B cell (primary cell): ENCODE measurements at regions not wholly inside any gene's neighbourhood (a gene's known extent, or its start where the extent isn't known, plus 50 kb on each side); places are given as distances from the start of the nearest gene placed in this dataset.

Experiments used
- EZH2 ChIP-seq: IDR thresholded peaks from 2 replicates; pipeline ENCODE4 v1.6.1; 2012; ENCODE audit warnings: borderline replicate concordance, low read depth, mild to moderate bottlenecking, moderate library complexity, low read length; ENCODE audit not compliant: insufficient read depth, poor library complexity, severe bottlenecking
- TF ChIP-seq, protein P1 (sequence below): fragments of 200-600 bp; IDR thresholded peaks from one replicate; pipeline ENCODE4 v1.8.0; 2022; ENCODE audit warnings: antibody characterized with exemption, mild to moderate bottlenecking

DNA sequence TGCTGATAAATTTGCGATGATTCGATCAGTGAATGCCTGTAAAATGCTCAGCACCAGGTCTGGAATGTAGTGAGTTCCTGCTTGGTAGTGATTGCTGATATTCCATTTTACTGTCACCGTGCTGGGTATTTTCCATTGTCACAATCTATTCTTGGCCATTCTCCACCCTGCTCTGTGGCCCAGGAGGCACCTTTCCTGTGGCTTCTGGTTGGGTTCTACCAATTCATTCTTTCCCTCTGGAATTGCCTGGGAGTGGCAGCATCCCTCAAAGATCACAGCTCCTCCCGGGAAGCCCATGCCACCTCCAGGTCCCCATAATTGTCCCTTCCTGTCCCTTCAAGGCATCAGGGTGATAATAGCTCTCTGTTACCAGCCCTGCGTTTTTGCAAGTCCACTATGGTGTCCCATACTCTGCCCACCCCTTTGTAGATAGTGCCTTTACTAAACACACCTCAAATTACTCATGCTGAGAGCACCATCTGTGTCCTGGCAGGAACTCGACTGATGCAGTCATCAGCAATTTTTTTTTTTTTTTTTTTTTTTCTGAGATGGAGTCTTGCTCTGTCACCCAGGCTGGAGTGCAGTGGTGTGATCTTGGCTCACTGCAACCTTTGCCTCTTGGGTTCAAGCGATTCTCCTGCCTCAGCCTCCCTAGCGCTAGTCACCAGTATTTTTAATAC is 177.8 kb upstream of the PROK2 start:
- TF ChIP-seq, protein P1, sequence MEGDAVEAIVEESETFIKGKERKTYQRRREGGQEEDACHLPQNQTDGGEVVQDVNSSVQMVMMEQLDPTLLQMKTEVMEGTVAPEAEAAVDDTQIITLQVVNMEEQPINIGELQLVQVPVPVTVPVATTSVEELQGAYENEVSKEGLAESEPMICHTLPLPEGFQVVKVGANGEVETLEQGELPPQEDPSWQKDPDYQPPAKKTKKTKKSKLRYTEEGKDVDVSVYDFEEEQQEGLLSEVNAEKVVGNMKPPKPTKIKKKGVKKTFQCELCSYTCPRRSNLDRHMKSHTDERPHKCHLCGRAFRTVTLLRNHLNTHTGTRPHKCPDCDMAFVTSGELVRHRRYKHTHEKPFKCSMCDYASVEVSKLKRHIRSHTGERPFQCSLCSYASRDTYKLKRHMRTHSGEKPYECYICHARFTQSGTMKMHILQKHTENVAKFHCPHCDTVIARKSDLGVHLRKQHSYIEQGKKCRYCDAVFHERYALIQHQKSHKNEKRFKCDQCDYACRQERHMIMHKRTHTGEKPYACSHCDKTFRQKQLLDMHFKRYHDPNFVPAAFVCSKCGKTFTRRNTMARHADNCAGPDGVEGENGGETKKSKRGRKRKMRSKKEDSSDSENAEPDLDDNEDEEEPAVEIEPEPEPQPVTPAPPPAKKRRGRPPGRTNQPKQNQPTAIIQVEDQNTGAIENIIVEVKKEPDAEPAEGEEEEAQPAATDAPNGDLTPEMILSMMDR: no peak
- TF ChIP-seq EZH2: no peak
